Stomach (tissue), 8 donors: ENCODE measurements at regions not wholly inside any gene's neighbourhood (a gene's known extent, or its start where the extent isn't known, plus 50 kb on each side); places are given as distances from the start of the nearest gene placed in this dataset.
"Not testable (repeated sequence)": the region's sequence is repeated elsewhere in the genome, so short reads cannot be mapped to it uniquely, and the experiment has no call there.

Experiments
- DNase-seq, 2 donors: peaks; one replicate each; pipeline versions ENCODE4 v3.0.0 to v3.0.0-alpha.2; 2013 to 2019
- H3K27ac ChIP-seq, 5 donors: fragments of 200-600 bp in 4 of 5; sonication (generic) in 4 of 5; one replicate each; pipeline ENCODE4 v1.5.1; 2013 to 2019; ENCODE audit warnings: mild to moderate bottlenecking in 1 of 5, moderate library complexity in 1 of 5
- H3K27me3 ChIP-seq, 3 donors: fragments of 200-600 bp; sonication (generic); one replicate each; pipeline ENCODE4 v1.5.1; 2017 to 2019; ENCODE audit warnings: mixed run types in 1 of 3
- H3K36me3 ChIP-seq, 4 donors: fragments of 200-600 bp; sonication (generic); 1 replicate in 3 of 4; 2 replicates in 1 of 4; pipeline ENCODE4 v1.5.1; 2016 to 2019
- H3K4me1 ChIP-seq, 4 donors: fragments of 200-600 bp; sonication (generic); one replicate each; pipeline ENCODE4 v1.5.1; 2016 to 2019
- H3K4me3 ChIP-seq, 4 donors: fragments of 200-600 bp; sonication (generic) in 3 of 4; one replicate each; pipeline ENCODE4 v1.5.1; 2016 to 2019; ENCODE audit warnings: mild to moderate bottlenecking in 1 of 4
- H3K9me3 ChIP-seq, 4 donors: fragments of 200-600 bp; sonication (generic); one replicate each; pipeline ENCODE4 v1.5.1; 2016 to 2019
- CTCF ChIP-seq, 7 experiments: fragments of 450-650 bp in 4 of 7; fragments of 200-600 bp in 3 of 7; sonication (generic) in 3 of 7; IDR thresholded peaks; one replicate each; pipeline ENCODE4 v1.5.1; 2016 to 2019; ENCODE audit warnings: antibody characterized with exemption in 7 of 7, control low read depth in 2 of 7, mild to moderate bottlenecking in 1 of 7
- EP300 ChIP-seq: sonication (generic); formaldehyde crosslinking; IDR thresholded peaks from one replicate; pipeline ENCODE4 v1.6.1; 2017; ENCODE audit warnings: antibody characterized with exemption
- POLR2A ChIP-seq, 4 donors: fragments of 450-650 bp; IDR thresholded peaks; one replicate each; pipeline ENCODE4 v1.6.1; 2016; ENCODE audit warnings: antibody characterized with exemption in 4 of 4, control low read depth in 2 of 4, mild to moderate bottlenecking in 1 of 4, moderate library complexity in 1 of 4
- POLR2AphosphoS5 ChIP-seq, 3 donors: sonication (generic); formaldehyde crosslinking; IDR thresholded peaks; one replicate each; pipeline ENCODE4 v1.6.1; 2016; ENCODE audit warnings: antibody characterized with exemption in 3 of 3
- WGBS, 5 donors: extraction: QIAGEN DNeasy Blood & Tissue Kit in 3 of 5; methylation state at CpG; one replicate each; pipeline versions ENCODE4 v1.1.5 to v1.1.7; 2013 to 2018; 5-methylcytosine and 5-hydroxymethylcytosine counted together
- intact Hi-C: fragments of 100-400 bp; cut with DNase I; formaldehyde crosslinking; loops from one replicate; pipeline ENCODE4 v1.15.1; 2023; ENCODE audit warnings: low total_unique reads
- donor health status: healthy with polysubstance abuse.
- donor health status: Bipolar disorder and iron deficiency.
- donor health status: healthy.

GRCh38 chr2:221731432-221732145, 159.5 kb upstream of the EPHA4 start:
- no peaks in the 10 kb centered on the region for H3K36me3 ChIP-seq
- H3K4me3 ChIP-seq, result no peak overlapping the region
- H3K27ac ChIP-seq, result no peak overlapping the region
- no peaks in the 10 kb centered on the region for H3K4me1 ChIP-seq
- H3K9me3 ChIP-seq, result peaks cover 0 to under 1% (median 0%) of the 10 kb centered on the region in 4 donors
- TF ChIP-seq POLR2AphosphoS5 (IDR thresholded peaks at IDR 0.05), result no peak
- no peak for TF ChIP-seq EP300
- TF ChIP-seq POLR2A (IDR thresholded peaks at IDR 0.05), result no peak
- TF ChIP-seq CTCF (IDR thresholded peaks at IDR 0.05), result no peak
- no peaks in the 10 kb centered on the region for H3K27me3 ChIP-seq
- no peak for DNase-seq
- WGBS, 5 donors, result 42 to 58% (median 46%) methylated on average over 3 of the region's 3 CpGs
- intact Hi-C loops, result no loop called here

- 90 to 100% (median 95%) methylated on average over 2 of the region's 2 CpGs for WGBS, 5 donors
- no peaks in the 10 kb centered on the region for H3K36me3 ChIP-seq
- H3K4me3 ChIP-seq, result no peak overlapping the region
- no peaks in the 10 kb centered on the region for H3K4me1 ChIP-seq
- no peak for DNase-seq
- H3K27me3 ChIP-seq, result no peaks in the 10 kb centered on the region
- TF ChIP-seq POLR2AphosphoS5 (IDR thresholded peaks at IDR 0.05) (no peak), CTCF (IDR thresholded peaks at IDR 0.05) (no peak), POLR2A (IDR thresholded peaks at IDR 0.05) (no peak), EP300 (no peak)
- H3K27ac ChIP-seq, result no peak overlapping the region
- intact Hi-C loops, result no loop called here
- H3K9me3 ChIP-seq, result peaks cover 0 to 18% (median 4%) of the 10 kb centered on the region in 4 donors
Observed at GRCh38 chr2:221726894-221727513, 154.9 kb upstream of the EPHA4 start.

- 55 to 86% (median 79%) methylated on average over 1 of the region's 1 CpG for WGBS, 5 donors
- TF ChIP-seq POLR2A (IDR thresholded peaks at IDR 0.05), result no peak
- TF ChIP-seq POLR2AphosphoS5 (IDR thresholded peaks at IDR 0.05), result no peak
- TF ChIP-seq EP300, result no peak
- no peak for TF ChIP-seq CTCF (IDR thresholded peaks at IDR 0.05)
- Histone ChIP-seq H3K27ac (no peak overlapping the region), H3K9me3 (peaks cover 0 to 18% (median 4%) of the 10 kb centered on the region in 4 donors), H3K27me3 (no peaks in the 10 kb centered on the region), H3K4me1 (no peaks in the 10 kb centered on the region), H3K4me3 (no peak overlapping the region), H3K36me3 (no peaks in the 10 kb centered on the region)
- intact Hi-C loops, result no loop called here
- no peak for DNase-seq
Observed at GRCh38 chr2:221724631-221725203, 152.6 kb upstream of the EPHA4 start.

- H3K27me3 ChIP-seq, H3K36me3 ChIP-seq, H3K27ac ChIP-seq, H3K4me3 ChIP-seq, H3K4me1 ChIP-seq, intact Hi-C loops, DNase-seq: not testable (repeated sequence)
- H3K9me3 ChIP-seq, result peaks cover 0 to 18% (median 4%) of the 10 kb centered on the region in 4 donors
- WGBS, 5 donors, result 79 to 95% (median 83%) methylated on average over 1 of the region's 1 CpG
Observed at GRCh38 chr2:221724117-221724516, 152.0 kb upstream of the EPHA4 start.
